SK-N-SH treated with all-trans-retinoic acid at 6 μM for 48 hours (cell line): ENCODE measurements at regions not wholly inside any gene's neighbourhood (a gene's known extent, or its start where the extent isn't known, plus 50 kb on each side); places are given as distances from the start of the nearest gene placed in this dataset.
"Not testable (repeated sequence)": the region's sequence is repeated elsewhere in the genome, so short reads cannot be mapped to it uniquely, and the experiment has no call there.

Source experiments
- ARNTL ChIP-seq: fragments of 450-650 bp; formaldehyde crosslinking; IDR thresholded peaks from 2 replicates; pipeline ENCODE4 v1.5.0; 2020; ENCODE audit warnings: low read depth, mild to moderate bottlenecking, moderate library complexity, borderline replicate concordance
- GLIS3 ChIP-seq: fragments of 250-450 bp; sonication (Bioruptor Pico); IDR thresholded peaks from 2 replicates; pipeline ENCODE4 v1.5.0; 2020; ENCODE audit warnings: mild to moderate bottlenecking, moderate library complexity
- OSR1 ChIP-seq: fragments of 250-450 bp; sonication (Bioruptor Pico); IDR thresholded peaks from 2 replicates; pipeline ENCODE4 v1.8.0; 2022; ENCODE audit warnings: moderate library complexity, mild to moderate bottlenecking, inconsistent platforms
- RARB ChIP-seq: fragments of 250-450 bp; sonication (Bioruptor Pico); IDR thresholded peaks from 2 replicates; pipeline ENCODE4 v1.8.0; 2021; ENCODE audit warnings: mild to moderate bottlenecking, moderate library complexity
- TCF4 ChIP-seq: fragments of 250-450 bp; sonication (Bioruptor Pico); IDR thresholded peaks from 2 replicates; pipeline ENCODE4 v1.8.0; 2021; ENCODE audit warnings: mild to moderate bottlenecking, moderate library complexity, borderline replicate concordance
- TOX ChIP-seq: fragments of 250-450 bp; sonication (Bioruptor Pico); IDR thresholded peaks from 2 replicates; pipeline ENCODE4 v1.8.0; 2021; ENCODE audit warnings: mild to moderate bottlenecking, moderate library complexity, borderline replicate concordance
- TSHZ2 ChIP-seq: fragments of 250-450 bp; sonication (Bioruptor Pico); IDR thresholded peaks from 2 replicates; pipeline ENCODE4 v1.5.0; 2020; ENCODE audit warnings: mild to moderate bottlenecking, moderate library complexity
- ZFP3 ChIP-seq: fragments of 250-450 bp; sonication (Bioruptor Pico); IDR thresholded peaks from 2 replicates; pipeline ENCODE4 v1.5.0; 2020; ENCODE audit warnings: mild to moderate bottlenecking, moderate library complexity

GRCh38 chrX:122221810-122222209 lies 962.3 kb upstream of the GRIA3 start:
- TF ChIP-seq OSR1 (CRISPR knock-in tag); ZFP3; TSHZ2 (CRISPR knock-in tag); TCF4 (CRISPR knock-in tag); GLIS3 (CRISPR knock-in tag); ARNTL (CRISPR knock-in tag); RARB (CRISPR knock-in tag); TOX (CRISPR knock-in tag): not testable (repeated sequence)
